Esophagus squamous epithelium (tissue), 4 donors: ENCODE measurements at regions not wholly inside any gene's neighbourhood (a gene's known extent, or its start where the extent isn't known, plus 50 kb on each side); places are given as distances from the start of the nearest gene placed in this dataset.

Experiments
- CTCF ChIP-seq, 6 experiments: fragments of 450-650 bp in 4 of 6; fragments of 200-600 bp in 2 of 6; sonication (generic) in 2 of 6; IDR thresholded peaks; one replicate each; pipeline ENCODE4 v1.5.1; 2016 to 2019; ENCODE audit warnings: antibody characterized with exemption in 6 of 6, mild to moderate bottlenecking in 4 of 6, moderate library complexity in 4 of 6
- POLR2A ChIP-seq, 4 donors: fragments of 450-650 bp; IDR thresholded peaks; one replicate each; pipeline ENCODE4 v1.6.1; 2017; ENCODE audit warnings: antibody characterized with exemption in 4 of 4, mild to moderate bottlenecking in 4 of 4, moderate library complexity in 3 of 4

- no peak for TF ChIP-seq CTCF (IDR thresholded peaks at IDR 0.05)
- TF ChIP-seq POLR2A (IDR thresholded peaks at IDR 0.05), result no peak
Observed at GRCh38 chr4:181216501-181216900, 1026.7 kb upstream of the TENM3 start.
